HUES64 (cell line): ENCODE measurements at regions not wholly inside any gene's neighbourhood (a gene's known extent, or its start where the extent isn't known, plus 50 kb on each side); places are given as distances from the start of the nearest gene placed in this dataset.

Experiments
- H3K27ac ChIP-seq: 2 replicates; pipeline ENCODE4 v1.7.0; 2013; ENCODE audit warnings: low read depth, low read length, inconsistent platforms
- H3K27me3 ChIP-seq: 2 replicates; pipeline ENCODE4 v1.6.1; 2013; ENCODE audit warnings: mild to moderate bottlenecking, low read length; ENCODE audit not compliant: insufficient read depth
- H3K36me3 ChIP-seq: 2 replicates; pipeline ENCODE4 v1.6.1; 2013; ENCODE audit warnings: mild to moderate bottlenecking, low read length; ENCODE audit not compliant: insufficient read depth
- H3K4me1 ChIP-seq: 2 replicates; pipeline ENCODE4 v1.6.1; 2013; ENCODE audit warnings: mild to moderate bottlenecking, low read length, moderate library complexity; ENCODE audit not compliant: insufficient read depth
- H3K4me3 ChIP-seq: 2 replicates; pipeline ENCODE4 v1.5.1; 2013; ENCODE audit warnings: mild to moderate bottlenecking, low read length, moderate library complexity
- H3K9ac ChIP-seq: 2 replicates; pipeline ENCODE4 v1.6.1; 2013; ENCODE audit warnings: mild to moderate bottlenecking, low read depth, low read length
- H3K9me3 ChIP-seq: 2 replicates; pipeline ENCODE4 v1.6.1; 2013; ENCODE audit warnings: low read depth, low read length; ENCODE audit not compliant: insufficient read depth
- WGBS: fragments of 150-250, 120-280 bp; methylation state at CpG from one replicate; pipeline ENCODE4 v1.1.7; 2013; ENCODE audit warnings: missing lambda C conversion rate; 5-methylcytosine and 5-hydroxymethylcytosine counted together

GRCh38 chr7:12805518-12805928 is 118.1 kb downstream of the ARL4A start:
- Histone ChIP-seq H3K4me3 (no peak overlapping the region), H3K36me3 (no peaks in the 10 kb centered on the region), H3K27ac (no peak overlapping the region), H3K9ac (no peak overlapping the region), H3K27me3 (no peaks in the 10 kb centered on the region), H3K9me3 (no peaks in the 10 kb centered on the region), H3K4me1 (peaks cover 24% of the 10 kb centered on the region)
- WGBS: no CpG with 5 or more reads among the region's 1 CpG

GRCh38 chr7:12805957-12806356 is 118.5 kb downstream of the ARL4A start:
- Histone ChIP-seq H3K4me3 (no peak overlapping the region), H3K27ac (no peak overlapping the region), H3K4me1 (peaks cover 24% of the 10 kb centered on the region), H3K9ac (no peak overlapping the region), H3K36me3 (no peaks in the 10 kb centered on the region), H3K27me3 (no peaks in the 10 kb centered on the region), H3K9me3 (no peaks in the 10 kb centered on the region)
- WGBS: 100% methylated on average over 1 of the region's 7 CpGs

GRCh38 chr7:12809476-12809875 is 122.0 kb downstream of the ARL4A start:
- Histone ChIP-seq H3K27ac (no peak overlapping the region), H3K4me3 (no peak overlapping the region), H3K4me1 (peaks cover 12% of the 10 kb centered on the region), H3K9ac (no peak overlapping the region), H3K9me3 (0 out of 2 replicates have a peak, but pooled peaks cover 3% of the 10 kb centered on the region), H3K27me3 (no peaks in the 10 kb centered on the region), H3K36me3 (no peaks in the 10 kb centered on the region)
- WGBS: 54% methylated on average over 5 of the region's 5 CpGs

- H3K9ac ChIP-seq: no peak overlapping the region
- H3K36me3 ChIP-seq: no peaks in the 10 kb centered on the region
- no peak overlapping the region for H3K27ac ChIP-seq
- H3K4me1 ChIP-seq: peaks cover 21% of the 10 kb centered on the region
- 0 out of 2 replicates have a peak, but pooled peaks cover 3% of the 10 kb centered on the region for H3K9me3 ChIP-seq
- WGBS: 88% methylated on average over 4 of the region's 4 CpGs
- no peaks in the 10 kb centered on the region for H3K27me3 ChIP-seq
- no peak overlapping the region for H3K4me3 ChIP-seq
Measured at GRCh38 chr7:12812111-12812510, 124.7 kb downstream of the ARL4A start.

GRCh38 chr7:12814107-12814506 is 126.7 kb downstream of the ARL4A start:
- Histone ChIP-seq H3K9me3 (0 out of 2 replicates have a peak, but pooled peaks cover 3% of the 10 kb centered on the region), H3K27ac (no peak overlapping the region), H3K27me3 (no peaks in the 10 kb centered on the region), H3K9ac (no peak overlapping the region), H3K4me3 (no peak overlapping the region), H3K36me3 (no peaks in the 10 kb centered on the region), H3K4me1 (peaks cover 33% of the 10 kb centered on the region)
- 97% methylated on average over 2 of the region's 2 CpGs for WGBS

GRCh38 chr7:12814828-12815227 is 127.4 kb downstream of the ARL4A start:
- no peaks in the 10 kb centered on the region for H3K36me3 ChIP-seq

GRCh38 chr7:12815426-12815825 is 128.0 kb downstream of the ARL4A start:
- Histone ChIP-seq H3K9ac (no peak overlapping the region), H3K27ac (no peak overlapping the region), H3K27me3 (no peaks in the 10 kb centered on the region), H3K9me3 (0 out of 2 replicates have a peak, but pooled peaks cover 3% of the 10 kb centered on the region), H3K4me3 (no peak overlapping the region), H3K36me3 (no peaks in the 10 kb centered on the region), H3K4me1 (peaks cover 36% of the 10 kb centered on the region)
- WGBS: 100% methylated on average over 1 of the region's 4 CpGs

More at GRCh38 chr7:12814828-12815227, 127.4 kb downstream of the ARL4A start:
- Histone ChIP-seq H3K9ac (no peak overlapping the region; the same call in 1 of the 2 replicates), H3K27me3 (no peaks in the 10 kb centered on the region), H3K9me3 (0 out of 2 replicates have a peak, but pooled peaks cover 3% of the 10 kb centered on the region), H3K27ac (no peak overlapping the region), H3K4me1 (peaks cover 33% of the 10 kb centered on the region), H3K4me3 (no peak overlapping the region)

- H3K9ac ChIP-seq: no peak overlapping the region
- 0 out of 2 replicates have a peak, but pooled peaks cover 3% of the 10 kb centered on the region for H3K9me3 ChIP-seq
- no peak overlapping the region for H3K4me3 ChIP-seq
- H3K27ac ChIP-seq: no peak overlapping the region
- no peaks in the 10 kb centered on the region for H3K27me3 ChIP-seq
- H3K36me3 ChIP-seq: no peaks in the 10 kb centered on the region
- peaks cover 40% of the 10 kb centered on the region for H3K4me1 ChIP-seq
Measured at GRCh38 chr7:12815871-12816270, 128.4 kb downstream of the ARL4A start.

- Histone ChIP-seq H3K4me3 (no peak overlapping the region), H3K27ac (peak overlapping the region; percentile 71)
- 73% methylated on average over 3 of the region's 3 CpGs for WGBS
Measured at GRCh38 chr7:12820777-12821176, 133.3 kb downstream of the ARL4A start.

GRCh38 chr7:12821746-12822145 is 134.3 kb downstream of the ARL4A start:
- H3K9ac ChIP-seq: no peak overlapping the region
- H3K9me3 ChIP-seq: no peaks in the 10 kb centered on the region
- H3K4me3 ChIP-seq: no peak overlapping the region
- H3K27ac ChIP-seq: no peak overlapping the region; the same call in 1 of the 2 replicates
- H3K27me3 ChIP-seq: no peaks in the 10 kb centered on the region
- peaks cover 50% of the 10 kb centered on the region for H3K4me1 ChIP-seq
- WGBS: 88% methylated on average over 2 of the region's 2 CpGs
- no peaks in the 10 kb centered on the region for H3K36me3 ChIP-seq

More at GRCh38 chr7:12820777-12821176, 133.3 kb downstream of the ARL4A start:
- Histone ChIP-seq H3K9me3 (no peaks in the 10 kb centered on the region), H3K4me1 (peaks cover 51% of the 10 kb centered on the region), H3K36me3 (no peaks in the 10 kb centered on the region), H3K27me3 (no peaks in the 10 kb centered on the region), H3K9ac (no peak overlapping the region)

GRCh38 chr7:12826079-12826478 is 138.6 kb downstream of the ARL4A start:
- H3K27me3 ChIP-seq: no peaks in the 10 kb centered on the region
- no peak overlapping the region for H3K9ac ChIP-seq
- no peak overlapping the region for H3K4me3 ChIP-seq
- 57% methylated on average over 1 of the region's 1 CpG for WGBS
- no peak overlapping the region for H3K27ac ChIP-seq
- H3K36me3 ChIP-seq: no peaks in the 10 kb centered on the region
- no peaks in the 10 kb centered on the region for H3K9me3 ChIP-seq
- H3K4me1 ChIP-seq: peaks cover 20% of the 10 kb centered on the region
